ENCODE measurements at regions not wholly inside any gene's neighbourhood (a gene's known extent, or its start where the extent isn't known, plus 50 kb on each side); places are given as distances from the start of the nearest gene placed in this dataset.
"Not testable (repeated sequence)": the region's sequence is repeated elsewhere in the genome, so short reads cannot be mapped to it uniquely, and the experiment has no call there.

- not testable (repeated sequence) for TF ChIP-seq CTCF (IDR thresholded peaks at IDR 0.05); EZH2 (IDR thresholded peaks at IDR 0.05; ENCODE audit: borderline replicate concordance, insufficient read depth, low read depth, low read length, poor library complexity, severe bottlenecking)
Measured at GRCh38 chr12:73605925-73606324, 931.7 kb upstream of the ATXN7L3B start.

Measured in B cell (primary cell).